Thyroid gland (tissue), 4 donors: ENCODE measurements at regions not wholly inside any gene's neighbourhood (a gene's known extent, or its start where the extent isn't known, plus 50 kb on each side); places are given as distances from the start of the nearest gene placed in this dataset.

Experiments used
- DNase-seq, 2 donors: peaks; one replicate each; pipeline ENCODE4 v3.0.0-alpha.2; 2019
- H3K27ac ChIP-seq, 3 donors: fragments of 200-600 bp; sonication (generic); 1 replicate in 2 of 3; 2 replicates in 1 of 3; pipeline ENCODE4 v1.5.1; 2016 to 2019; ENCODE audit warnings: mild to moderate bottlenecking in 1 of 3, moderate library complexity in 1 of 3
- H3K27me3 ChIP-seq: fragments of 200-600 bp; sonication (generic); one replicate; pipeline ENCODE4 v1.5.1; 2019
- H3K36me3 ChIP-seq, 2 donors: fragments of 200-600 bp; sonication (generic); one replicate each; pipeline ENCODE4 v1.5.1; 2016 to 2019
- H3K4me1 ChIP-seq, 2 donors: fragments of 200-600 bp; sonication (generic); one replicate each; pipeline ENCODE4 v1.5.1; 2017 to 2019
- H3K4me3 ChIP-seq, 3 donors: fragments of 200-600 bp; sonication (generic); replicated peaks in 1 of 3; 1 replicate in 2 of 3; 2 replicates in 1 of 3; pipeline ENCODE4 v1.5.1; 2016; ENCODE audit warnings: mild to moderate bottlenecking in 1 of 3
- H3K9me3 ChIP-seq: fragments of 200-600 bp; sonication (generic); one replicate; pipeline ENCODE4 v1.5.1; 2017
- POLR2A ChIP-seq, 2 donors: fragments of 450-650 bp; IDR thresholded peaks; one replicate each; pipeline ENCODE4 v1.6.1; 2017; ENCODE audit warnings: antibody characterized with exemption in 2 of 2, mild to moderate bottlenecking in 2 of 2, moderate library complexity in 1 of 2
- WGBS, 2 donors: methylation state at CpG; one replicate each; pipeline ENCODE4 v1.1.5; 2017; 5-methylcytosine and 5-hydroxymethylcytosine counted together
- intact Hi-C: fragments of 100-400 bp; cut with DNase I; formaldehyde crosslinking; loops from one replicate; pipeline ENCODE4 v1.15.1; 2023
- TF ChIP-seq, protein P1 (sequence below), 6 experiments: fragments of 200-600 bp in 3 of 6; fragments of 450-650 bp in 3 of 6; sonication (generic) in 3 of 6; IDR thresholded peaks; one replicate each; pipeline ENCODE4 v1.5.1; 2016 to 2019; ENCODE audit warnings: antibody characterized with exemption in 6 of 6, mild to moderate bottlenecking in 2 of 6, inconsistent platforms in 1 of 6, moderate library complexity in 1 of 6

DNA sequence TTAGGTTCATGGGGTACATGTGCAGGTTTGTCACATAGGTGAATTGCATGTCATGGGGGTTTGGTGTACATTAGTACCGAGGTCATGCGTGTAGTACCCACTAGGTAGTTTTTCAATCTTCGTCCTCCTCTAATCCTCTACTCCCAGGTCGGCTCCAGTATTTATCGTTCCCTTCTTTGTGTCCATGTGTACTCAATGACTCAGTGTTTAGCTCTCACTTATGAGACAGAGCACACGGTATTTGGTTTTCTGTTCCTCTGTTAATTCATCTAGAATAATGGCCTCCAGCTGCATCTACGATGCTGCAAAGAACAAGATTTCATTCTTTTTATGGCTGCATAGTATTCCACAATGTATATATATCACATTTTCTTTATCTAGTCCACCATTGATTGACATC lies 850.9 kb upstream of the MDGA2 start:
- H3K27me3 ChIP-seq: no peaks in the 10 kb centered on the region
- H3K9me3 ChIP-seq: no peaks in the 10 kb centered on the region
- 77 to 80% methylated on average over 7 of the region's 7 CpGs for WGBS, 2 donors
- TF ChIP-seq POLR2A (IDR thresholded peaks at IDR 0.05): no peak
- TF ChIP-seq, protein P1, sequence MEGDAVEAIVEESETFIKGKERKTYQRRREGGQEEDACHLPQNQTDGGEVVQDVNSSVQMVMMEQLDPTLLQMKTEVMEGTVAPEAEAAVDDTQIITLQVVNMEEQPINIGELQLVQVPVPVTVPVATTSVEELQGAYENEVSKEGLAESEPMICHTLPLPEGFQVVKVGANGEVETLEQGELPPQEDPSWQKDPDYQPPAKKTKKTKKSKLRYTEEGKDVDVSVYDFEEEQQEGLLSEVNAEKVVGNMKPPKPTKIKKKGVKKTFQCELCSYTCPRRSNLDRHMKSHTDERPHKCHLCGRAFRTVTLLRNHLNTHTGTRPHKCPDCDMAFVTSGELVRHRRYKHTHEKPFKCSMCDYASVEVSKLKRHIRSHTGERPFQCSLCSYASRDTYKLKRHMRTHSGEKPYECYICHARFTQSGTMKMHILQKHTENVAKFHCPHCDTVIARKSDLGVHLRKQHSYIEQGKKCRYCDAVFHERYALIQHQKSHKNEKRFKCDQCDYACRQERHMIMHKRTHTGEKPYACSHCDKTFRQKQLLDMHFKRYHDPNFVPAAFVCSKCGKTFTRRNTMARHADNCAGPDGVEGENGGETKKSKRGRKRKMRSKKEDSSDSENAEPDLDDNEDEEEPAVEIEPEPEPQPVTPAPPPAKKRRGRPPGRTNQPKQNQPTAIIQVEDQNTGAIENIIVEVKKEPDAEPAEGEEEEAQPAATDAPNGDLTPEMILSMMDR (IDR thresholded peaks at IDR 0.05): no peak
- DNase-seq: no peak
- intact Hi-C loops: no loop called here
- H3K36me3 ChIP-seq: no peaks in the 10 kb centered on the region
- no peak overlapping the region for H3K4me3 ChIP-seq
- no peak overlapping the region for H3K27ac ChIP-seq
- H3K4me1 ChIP-seq: no peaks in the 10 kb centered on the region

DNA sequence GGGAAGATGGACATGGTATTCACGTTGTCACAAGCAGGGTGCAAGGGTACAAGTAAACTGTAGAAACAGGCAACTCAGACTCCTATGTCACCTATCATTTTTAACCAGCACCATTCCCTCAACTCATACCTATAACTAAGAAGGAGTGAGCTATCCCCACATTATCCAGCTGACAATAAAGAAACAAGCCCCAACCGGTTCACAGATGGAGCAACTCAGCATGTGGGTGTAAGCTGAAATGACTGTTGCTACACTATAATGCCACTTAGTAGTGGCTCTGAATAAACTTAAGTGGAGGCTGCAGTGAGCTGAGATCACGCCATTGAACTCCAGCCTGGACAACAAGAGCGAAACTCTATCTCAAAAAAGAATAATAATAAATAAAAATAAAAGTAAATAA lies 829.5 kb upstream of the MDGA2 start:
- intact Hi-C loops: no loop called here
- Histone ChIP-seq H3K36me3 (no peaks in the 10 kb centered on the region), H3K4me3 (no peak overlapping the region), H3K9me3 (no peaks in the 10 kb centered on the region), H3K27me3 (no peaks in the 10 kb centered on the region), H3K27ac (no peak overlapping the region), H3K4me1 (no peaks in the 10 kb centered on the region)
- 74 to 79% methylated on average over 4 of the region's 4 CpGs for WGBS, 2 donors
- DNase-seq: no peak
- TF ChIP-seq POLR2A (IDR thresholded peaks at IDR 0.05): no peak
- TF ChIP-seq, protein P1 (IDR thresholded peaks at IDR 0.05): no peak

DNA sequence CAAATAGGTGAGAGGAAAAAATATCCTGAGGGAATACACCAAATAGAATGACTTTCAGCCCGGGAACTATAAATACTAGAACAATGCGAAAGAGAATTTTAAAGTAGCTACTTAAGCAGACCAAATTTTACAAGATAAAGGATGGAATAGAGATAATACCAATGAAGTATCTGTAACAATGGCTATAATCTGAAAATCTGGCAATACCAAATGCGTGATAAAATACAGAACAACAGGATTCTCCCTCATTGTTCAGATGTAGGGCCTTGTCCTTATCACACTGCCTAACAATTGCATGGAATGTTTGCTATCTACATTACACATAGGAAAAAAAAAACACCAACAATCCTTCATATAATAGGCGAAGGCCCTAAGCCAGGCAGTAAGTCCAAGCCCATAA lies 815.4 kb upstream of the MDGA2 start:
- H3K27ac ChIP-seq: no peak overlapping the region
- no peaks in the 10 kb centered on the region for H3K27me3 ChIP-seq
- no peak for TF ChIP-seq POLR2A (IDR thresholded peaks at IDR 0.05)
- TF ChIP-seq, protein P1 (IDR thresholded peaks at IDR 0.05): no peak
- 91 to 93% methylated on average over 4 of the region's 4 CpGs for WGBS, 2 donors
- intact Hi-C loops: no loop called here
- DNase-seq: no peak
- H3K9me3 ChIP-seq: no peaks in the 10 kb centered on the region
- no peaks in the 10 kb centered on the region for H3K36me3 ChIP-seq
- H3K4me3 ChIP-seq: no peak overlapping the region
- H3K4me1 ChIP-seq: no peaks in the 10 kb centered on the region

DNA sequence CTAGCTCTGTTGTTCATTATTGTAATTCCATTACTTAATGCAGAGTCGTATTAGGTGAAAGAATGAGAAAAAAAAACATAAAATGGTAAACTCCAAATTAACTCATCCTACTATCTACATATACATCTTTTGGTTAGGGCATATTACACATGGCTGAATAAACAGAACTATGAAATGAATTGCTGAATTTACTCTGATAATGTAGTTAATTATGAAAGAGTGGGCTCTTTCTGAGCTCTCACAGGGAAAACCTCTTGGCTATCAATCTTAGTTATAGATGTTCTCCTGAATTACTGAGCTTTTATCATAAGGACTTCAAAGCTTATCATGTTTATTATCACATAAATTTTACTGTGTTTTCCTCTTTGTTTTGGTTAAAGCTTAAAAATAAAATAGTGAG lies 798.5 kb upstream of the MDGA2 start:
- H3K27me3 ChIP-seq: no peaks in the 10 kb centered on the region
- H3K9me3 ChIP-seq: no peaks in the 10 kb centered on the region
- intact Hi-C loops: no loop called here
- DNase-seq: no peak
- H3K4me3 ChIP-seq: no peak overlapping the region
- TF ChIP-seq, protein P1 (IDR thresholded peaks at IDR 0.05): no peak
- TF ChIP-seq POLR2A (IDR thresholded peaks at IDR 0.05): no peak
- 77 to 96% methylated on average over 1 of the region's 1 CpG for WGBS, 2 donors
- H3K27ac ChIP-seq: no peak overlapping the region
- no peaks in the 10 kb centered on the region for H3K4me1 ChIP-seq
- H3K36me3 ChIP-seq: no peaks in the 10 kb centered on the region

DNA sequence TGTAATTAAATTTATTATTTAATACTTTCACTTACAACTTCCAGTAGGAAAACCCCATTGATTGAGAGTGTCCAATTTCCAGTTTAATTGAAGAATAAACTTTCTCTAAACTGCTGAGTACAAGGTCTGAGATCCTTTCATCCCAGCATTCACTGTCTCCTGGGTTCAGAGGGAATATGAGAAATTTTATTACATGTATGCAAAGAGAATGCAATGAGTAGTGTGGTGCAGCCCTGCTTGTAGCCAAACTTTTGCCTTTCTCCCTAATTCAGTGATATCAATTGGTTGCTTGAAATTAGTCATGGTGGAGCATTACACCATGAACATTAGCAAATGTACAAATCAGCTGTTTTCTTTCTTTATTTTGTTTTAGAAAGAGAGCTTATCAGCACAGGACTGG lies 780.6 kb upstream of the MDGA2 start:
- Histone ChIP-seq H3K27ac (no peak overlapping the region), H3K4me3 (no peak overlapping the region)
- intact Hi-C loops: no loop called here

More for the DNA sequence above, 780.6 kb upstream of the MDGA2 start:
- Histone ChIP-seq H3K9me3 (no peaks in the 10 kb centered on the region), H3K36me3 (no peaks in the 10 kb centered on the region), H3K27me3 (no peaks in the 10 kb centered on the region), H3K4me1 (no peaks in the 10 kb centered on the region)
- DNase-seq: no peak
- TF ChIP-seq POLR2A (IDR thresholded peaks at IDR 0.05): no peak
- TF ChIP-seq, protein P1 (IDR thresholded peaks at IDR 0.05): no peak
